Stimulated activated CD8-positive, alpha-beta memory T cell treated with anti-CD3 and anti-CD28 coated beads, Interleukin-15, amount 100 ng/mL, for 1 hour (primary cell): ENCODE measurements at regions not wholly inside any gene's neighbourhood (a gene's known extent, or its start where the extent isn't known, plus 50 kb on each side); places are given as distances from the start of the nearest gene placed in this dataset.

Source experiments
- DNase-seq: peaks from one replicate; pipeline ENCODE4 v3.0.0-alpha.2; 2020; ENCODE audit warnings: low read depth

GRCh38 chr21:38203229-38203628, 53.6 kb upstream of the KCNJ15 start:
- DNase-seq, result no peak

GRCh38 chr21:38205940-38206339, 50.9 kb upstream of the KCNJ15 start:
- no peak for DNase-seq

GRCh38 chr21:38206646-38207045, 50.1 kb upstream of the KCNJ15 start:
- DNase-seq, result no peak
